Testis (tissue), 2 donors: ENCODE measurements at regions not wholly inside any gene's neighbourhood (a gene's known extent, or its start where the extent isn't known, plus 50 kb on each side); places are given as distances from the start of the nearest gene placed in this dataset.

ENCODE experiments used
- DNase-seq: peaks from one replicate; pipeline ENCODE4 v3.0.0-alpha.2; 2019
- H3K27ac ChIP-seq, 2 donors: fragments of 200-600 bp; sonication (generic); one replicate each; pipeline ENCODE4 v1.5.1; 2019
- H3K27me3 ChIP-seq: fragments of 200-600 bp; sonication (generic); one replicate; pipeline ENCODE4 v1.5.1; 2019
- H3K36me3 ChIP-seq: fragments of 200-600 bp; sonication (generic); one replicate; pipeline ENCODE4 v1.5.1; 2017; ENCODE audit warnings: low read depth; ENCODE audit errors: missing control alignments
- H3K4me1 ChIP-seq: fragments of 200-600 bp; sonication (generic); one replicate; pipeline ENCODE4 v1.5.1; 2019
- H3K4me3 ChIP-seq, 2 donors: fragments of 200-600 bp; sonication (generic); one replicate each; pipeline ENCODE4 v1.5.1; 2017 to 2019
- H3K9me3 ChIP-seq: fragments of 200-600 bp; sonication (generic); one replicate; pipeline ENCODE4 v1.5.1; 2017
- POLR2A ChIP-seq: fragments of 450-650 bp; IDR thresholded peaks from one replicate; pipeline ENCODE4 v1.6.1; 2017; ENCODE audit warnings: antibody characterized with exemption, mild to moderate bottlenecking, moderate library complexity
- WGBS, 2 donors: methylation state at CpG; one replicate each; pipeline ENCODE4 v1.1.5; 2018; 5-methylcytosine and 5-hydroxymethylcytosine counted together
- intact Hi-C: fragments of 100-400 bp; cut with DNase I; formaldehyde crosslinking; loops from one replicate; pipeline ENCODE4 v1.15.1; 2023; ENCODE audit warnings: low total_unique reads
- TF ChIP-seq, protein P1 (sequence below), 3 experiments: fragments of 450-650 bp in 2 of 3; fragments of 200-600 bp in 1 of 3; sonication (generic) in 1 of 3; IDR thresholded peaks; one replicate each; pipeline ENCODE4 v1.5.1; 2016 to 2019; ENCODE audit warnings: antibody characterized with exemption in 3 of 3, mild to moderate bottlenecking in 2 of 3, moderate library complexity in 1 of 3

DNA sequence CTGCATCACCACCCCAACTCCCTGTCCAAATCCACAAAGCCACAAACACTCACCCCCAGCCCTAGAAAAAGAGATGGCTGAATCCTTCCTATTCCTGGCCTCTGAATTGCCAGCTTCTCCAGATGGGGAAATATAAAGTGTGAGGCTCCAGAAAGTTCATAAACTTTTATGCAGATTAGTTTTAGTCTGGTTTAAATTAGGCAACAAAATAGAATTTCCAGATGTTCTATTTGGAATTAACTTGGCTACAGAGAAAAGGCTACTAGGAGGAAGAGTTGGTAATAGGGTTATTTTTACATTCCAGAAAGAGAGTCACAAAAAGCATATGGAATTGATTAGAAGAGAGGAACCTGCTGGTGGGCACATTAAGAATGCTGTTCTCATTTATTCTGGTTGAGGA lies 56.0 kb downstream of the EN1 start:
- Histone ChIP-seq H3K4me1 (no peaks in the 10 kb centered on the region), H3K36me3 (no peaks in the 10 kb centered on the region), H3K27ac (no peak overlapping the region), H3K4me3 (no peak overlapping the region), H3K27me3 (no peaks in the 10 kb centered on the region), H3K9me3 (no peaks in the 10 kb centered on the region)
- TF ChIP-seq, protein P1, sequence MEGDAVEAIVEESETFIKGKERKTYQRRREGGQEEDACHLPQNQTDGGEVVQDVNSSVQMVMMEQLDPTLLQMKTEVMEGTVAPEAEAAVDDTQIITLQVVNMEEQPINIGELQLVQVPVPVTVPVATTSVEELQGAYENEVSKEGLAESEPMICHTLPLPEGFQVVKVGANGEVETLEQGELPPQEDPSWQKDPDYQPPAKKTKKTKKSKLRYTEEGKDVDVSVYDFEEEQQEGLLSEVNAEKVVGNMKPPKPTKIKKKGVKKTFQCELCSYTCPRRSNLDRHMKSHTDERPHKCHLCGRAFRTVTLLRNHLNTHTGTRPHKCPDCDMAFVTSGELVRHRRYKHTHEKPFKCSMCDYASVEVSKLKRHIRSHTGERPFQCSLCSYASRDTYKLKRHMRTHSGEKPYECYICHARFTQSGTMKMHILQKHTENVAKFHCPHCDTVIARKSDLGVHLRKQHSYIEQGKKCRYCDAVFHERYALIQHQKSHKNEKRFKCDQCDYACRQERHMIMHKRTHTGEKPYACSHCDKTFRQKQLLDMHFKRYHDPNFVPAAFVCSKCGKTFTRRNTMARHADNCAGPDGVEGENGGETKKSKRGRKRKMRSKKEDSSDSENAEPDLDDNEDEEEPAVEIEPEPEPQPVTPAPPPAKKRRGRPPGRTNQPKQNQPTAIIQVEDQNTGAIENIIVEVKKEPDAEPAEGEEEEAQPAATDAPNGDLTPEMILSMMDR (IDR thresholded peaks at IDR 0.05) = no peak
- TF ChIP-seq POLR2A = no peak
- intact Hi-C loops = no loop called here
- no peak for DNase-seq

DNA sequence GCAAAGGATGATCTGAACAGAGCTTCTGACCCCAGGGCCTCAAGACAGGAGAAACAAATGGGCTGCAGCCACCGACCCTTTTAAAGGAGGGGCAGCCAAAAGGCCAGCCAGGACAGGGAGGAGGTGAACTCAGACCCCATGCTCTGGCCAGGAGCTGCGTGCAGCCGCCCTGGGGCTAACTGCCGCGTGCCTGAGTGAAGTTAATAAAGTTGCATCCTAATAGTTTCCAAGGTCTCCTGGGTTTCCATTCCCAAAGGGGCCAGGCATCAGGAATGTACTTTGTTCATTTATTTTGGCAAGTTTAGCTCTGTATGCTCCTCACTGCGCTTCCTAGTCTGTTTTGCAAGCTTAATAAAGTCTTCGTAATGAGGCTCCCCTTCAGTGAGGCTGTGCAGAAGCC lies 60.7 kb downstream of the EN1 start:
- H3K9me3 ChIP-seq = no peaks in the 10 kb centered on the region
- H3K27ac ChIP-seq = no peak overlapping the region
- H3K4me1 ChIP-seq = no peaks in the 10 kb centered on the region
- WGBS, 2 donors = 34 to 53% methylated on average over 6 to 7 of the region's 7 CpGs
- intact Hi-C loops = no loop called here
- TF ChIP-seq POLR2A = no peak
- TF ChIP-seq, protein P1 (IDR thresholded peaks at IDR 0.05) = no peak
- H3K4me3 ChIP-seq = no peak overlapping the region
- DNase-seq = no peak
- no peaks in the 10 kb centered on the region for H3K36me3 ChIP-seq
- no peaks in the 10 kb centered on the region for H3K27me3 ChIP-seq

DNA sequence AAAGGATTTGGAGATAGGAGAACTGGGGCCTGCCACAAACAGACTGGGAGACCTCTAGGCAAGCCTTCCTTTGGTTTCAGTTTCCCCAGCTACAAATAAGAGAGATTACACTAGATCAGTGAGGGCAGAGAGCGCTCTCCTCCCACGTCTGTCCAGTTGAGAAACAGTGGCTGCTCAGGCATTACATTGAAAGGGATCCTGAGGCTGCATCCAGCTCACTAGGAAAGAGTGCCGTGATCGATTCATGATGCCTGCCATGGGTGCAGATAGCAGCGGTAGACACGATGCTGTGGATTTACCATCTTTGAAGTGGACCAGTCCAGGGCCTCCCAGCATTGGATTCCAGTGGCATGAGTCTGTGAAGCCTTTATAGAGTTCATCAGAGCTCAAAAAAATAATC lies 62.6 kb downstream of the EN1 start:
- intact Hi-C loops = no loop called here
- WGBS, 2 donors = 38 to 66% methylated on average over 6 of the region's 6 CpGs
- Histone ChIP-seq H3K36me3 (no peaks in the 10 kb centered on the region), H3K4me1 (no peaks in the 10 kb centered on the region), H3K4me3 (no peak overlapping the region), H3K27ac (no peak overlapping the region), H3K27me3 (no peaks in the 10 kb centered on the region), H3K9me3 (no peaks in the 10 kb centered on the region)
- TF ChIP-seq, protein P1 (IDR thresholded peaks at IDR 0.05) = no peak
- no peak for TF ChIP-seq POLR2A
- peak; percentile 31 for DNase-seq

DNA sequence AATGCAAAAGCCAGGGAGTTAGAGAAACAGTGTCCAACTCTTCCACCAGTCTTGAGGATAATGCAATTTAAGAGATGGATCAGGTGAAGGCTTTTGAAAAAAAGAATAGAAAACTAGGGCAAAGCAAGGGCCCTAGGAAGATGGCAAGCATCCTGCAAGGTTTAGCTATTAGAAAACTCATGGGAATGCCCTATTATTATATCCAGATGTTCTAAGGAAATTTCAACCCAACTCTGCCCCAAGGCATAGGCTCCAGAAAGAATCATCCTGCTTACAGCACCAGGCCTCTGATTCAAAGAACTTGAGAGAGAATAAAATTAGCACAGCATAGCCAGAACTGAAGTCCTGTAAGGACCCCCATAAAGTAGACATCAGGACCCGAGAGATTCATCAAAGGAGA lies 68.1 kb downstream of the EN1 start:
- TF ChIP-seq, protein P1 (IDR thresholded peaks at IDR 0.05) = no peak
- no peak for TF ChIP-seq POLR2A
- no peak for DNase-seq

DNA sequence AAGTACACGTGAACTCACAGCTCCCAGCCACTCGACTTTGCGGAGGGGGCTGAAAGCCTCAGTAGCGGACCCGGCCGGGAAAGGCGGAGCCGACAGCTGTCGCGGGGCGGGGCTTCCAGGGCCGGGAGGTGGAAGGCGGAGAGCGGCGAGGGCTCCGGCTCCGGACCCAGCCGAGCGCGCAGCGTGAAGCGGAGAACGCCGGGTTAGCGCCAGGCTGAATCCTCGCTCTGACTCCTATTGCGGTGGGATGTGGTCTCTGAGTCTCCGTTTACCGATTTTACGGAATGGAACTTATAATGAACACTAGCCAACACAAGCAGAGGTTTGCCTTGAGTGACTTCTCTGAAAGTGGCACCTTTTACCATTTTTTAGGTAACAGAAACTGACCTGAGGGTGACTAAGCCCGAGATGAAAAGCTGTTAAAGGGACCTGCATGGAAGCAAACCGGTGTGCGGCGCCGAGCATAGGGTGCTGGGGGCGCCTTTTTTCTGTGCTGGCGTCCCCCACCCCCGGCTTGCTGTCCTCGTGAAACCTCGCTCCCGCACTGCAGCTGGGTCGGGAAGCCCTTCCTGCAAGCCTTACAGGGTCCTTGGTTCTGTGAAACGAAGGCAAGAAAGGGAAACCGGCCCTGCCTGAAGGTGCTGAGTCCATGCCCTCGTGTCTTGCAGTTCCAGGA lies 72.9 kb downstream of the EN1 start:
- WGBS, 2 donors = 0 to 1% methylated on average over 34 to 41 of the region's 45 CpGs
- H3K27ac ChIP-seq = no peak overlapping the region
- H3K27me3 ChIP-seq = no peaks in the 10 kb centered on the region
- no peak for TF ChIP-seq POLR2A
- TF ChIP-seq, protein P1 (IDR thresholded peaks at IDR 0.05) = no peak
- H3K4me3 ChIP-seq = peak overlapping the region; percentile 0 to 41
- no peaks in the 10 kb centered on the region for H3K4me1 ChIP-seq
- H3K9me3 ChIP-seq = no peaks in the 10 kb centered on the region
- no peaks in the 10 kb centered on the region for H3K36me3 ChIP-seq
- intact Hi-C loops = no loop called here
- DNase-seq = peak; percentile 62

More for the DNA sequence above, 68.1 kb downstream of the EN1 start:
- Histone ChIP-seq H3K9me3 (no peaks in the 10 kb centered on the region), H3K27me3 (no peaks in the 10 kb centered on the region), H3K4me1 (no peaks in the 10 kb centered on the region), H3K36me3 (no peaks in the 10 kb centered on the region), H3K27ac (no peak overlapping the region), H3K4me3 (no peak overlapping the region)
- intact Hi-C loops = no loop called here
- WGBS, 2 donors = 62 to 80% methylated on average over 1 of the region's 1 CpG
